Naive thymus-derived CD4-positive, alpha-beta T cell (primary cell): ENCODE measurements at regions not wholly inside any gene's neighbourhood (a gene's known extent, or its start where the extent isn't known, plus 50 kb on each side); places are given as distances from the start of the nearest gene placed in this dataset.

Source experiments
- ATAC-seq: fragments of 150-1000 bp; cut with Tn5 transposase; 2 replicates; pipeline ENCODE4 v1.10.0; 2021; ENCODE audit warnings: mild to moderate bottlenecking, moderate library complexity
- CTCF ChIA-PET: fragments of 350-600 bp; sonication (Branson Sonifier 250); formaldehyde crosslinking; loops from one replicate; lab custom pipeline; 2021; ENCODE audit warnings: antibody characterized with exemption; lab: Charles Lee
- POLR2A ChIA-PET: fragments of 350-600 bp; sonication (Branson Sonifier 250); formaldehyde crosslinking; loops from one replicate; lab custom pipeline; 2021; ENCODE audit warnings: antibody characterized with exemption, inconsistent platforms; lab: Charles Lee
- DNase-seq, 9 donors: peaks; one replicate each; pipeline versions ENCODE4 v3.0.0 to v3.0.0-alpha.2; 2020 to 2022; ENCODE audit warnings: mixed read lengths in 1 of 9
- H3K27ac ChIP-seq: one replicate; pipeline ENCODE4 v1.7.0; 2013; ENCODE audit warnings: mild to moderate bottlenecking, low read depth, low read length, moderate library complexity
- H3K27me3 ChIP-seq, 2 donors: one replicate each; pipeline ENCODE4 v1.7.0; 2013; ENCODE audit warnings: low read length in 2 of 2, mild to moderate bottlenecking in 2 of 2, moderate library complexity in 2 of 2; ENCODE audit not compliant: control insufficient read depth in 2 of 2, insufficient read depth in 2 of 2
- H3K36me3 ChIP-seq, 3 experiments: 1 replicate in 2 of 3; 2 replicates in 1 of 3; pipeline ENCODE4 v1.7.0; 2013; ENCODE audit warnings: low read length in 3 of 3, mild to moderate bottlenecking in 3 of 3, moderate library complexity in 1 of 3; ENCODE audit not compliant: insufficient read depth in 3 of 3, control insufficient read depth in 2 of 3
- H3K4me1 ChIP-seq, 2 donors: one replicate each; pipeline ENCODE4 v1.7.0; 2013; ENCODE audit warnings: low read length in 2 of 2, mild to moderate bottlenecking in 2 of 2, moderate library complexity in 1 of 2; ENCODE audit not compliant: control insufficient read depth in 2 of 2, insufficient read depth in 2 of 2
- H3K4me3 ChIP-seq: 2 replicates; pipeline ENCODE4 v1.7.0; 2013; ENCODE audit warnings: mild to moderate bottlenecking, low read length
- H3K9me3 ChIP-seq, 3 experiments: 1 replicate in 2 of 3; 2 replicates in 1 of 3; pipeline ENCODE4 v1.7.0; 2013; ENCODE audit warnings: low read length in 3 of 3; ENCODE audit not compliant: control insufficient read depth in 2 of 3
- H3K27ac Mint-ChIP-seq, 9 donors: one replicate each; pipeline ENCODE4 v1.8.0; 2020 to 2022; ENCODE audit warnings: mixed read lengths in 9 of 9, mild to moderate bottlenecking in 8 of 9, moderate library complexity in 5 of 9, inconsistent platforms in 2 of 9
- H3K27me3 Mint-ChIP-seq, 5 donors: one replicate each; pipeline ENCODE4 v1.8.0; 2021 to 2022; ENCODE audit warnings: mixed read lengths in 5 of 5, mild to moderate bottlenecking in 1 of 5
- H3K36me3 Mint-ChIP-seq, 5 donors: one replicate each; pipeline ENCODE4 v1.8.0; 2020 to 2022; ENCODE audit warnings: mixed read lengths in 5 of 5, mild to moderate bottlenecking in 3 of 5, inconsistent platforms in 1 of 5
- H3K4me1 Mint-ChIP-seq, 7 donors: one replicate each; pipeline ENCODE4 v1.8.0; 2020 to 2022; ENCODE audit warnings: mixed read lengths in 7 of 7, mild to moderate bottlenecking in 3 of 7, inconsistent platforms in 1 of 7
- H3K4me3 Mint-ChIP-seq, 10 donors: one replicate each; pipeline ENCODE4 v1.8.0; 2020 to 2022; ENCODE audit warnings: mild to moderate bottlenecking in 10 of 10, mixed read lengths in 10 of 10, moderate library complexity in 6 of 10, inconsistent platforms in 2 of 10
- H3K9me3 Mint-ChIP-seq, 11 donors: one replicate each; pipeline ENCODE4 v1.8.0; 2020 to 2022; ENCODE audit warnings: mixed read lengths in 11 of 11, mild to moderate bottlenecking in 4 of 11, inconsistent platforms in 1 of 11, moderate library complexity in 1 of 11
- intact Hi-C, 2 donors: fragments of 100-400 bp; cut with micrococcal nuclease; formaldehyde crosslinking; loops; one replicate each; pipeline ENCODE4 v1.15.1; 2023

- ATAC-seq (no peak), DNase-seq (no peak)
- Mint-ChIP-seq H3K4me1 (peaks cover 3 to 12% (median 8%) of the 10 kb centered on the region in 7 donors), H3K9me3 (no peaks in the 10 kb centered on the region), H3K27me3 (peaks cover 50 to 56% (median 53%) of the 10 kb centered on the region in 5 donors), H3K27ac (no peak overlapping the region), H3K4me3 (no peak overlapping the region), H3K36me3 (no peaks in the 10 kb centered on the region)
- intact Hi-C loops: no loop called here
- Histone ChIP-seq H3K4me3 (no peak overlapping the region), H3K27me3 (peaks cover 0 to 9% of the 10 kb centered on the region in 2 donors), H3K9me3 (no peaks in the 10 kb centered on the region), H3K4me1 (no peaks in the 10 kb centered on the region), H3K27ac (no peak overlapping the region), H3K36me3 (no peaks in the 10 kb centered on the region)
- ChIA-PET CTCF (interaction anchor here (1.1 to 1.3 kb wide), 2 partner anchors 11 to 125 kb away, joined by 3 read pairs; no protein-coding TSS in a partner anchor), POLR2A (no interaction called here)
These were observed 94.0 kb downstream of the ING1 start for GRCh38 chr13:110807546-110807945.

GRCh38 chr13:110808138-110808537, 94.6 kb downstream of the ING1 start:
- Mint-ChIP-seq H3K27me3 (peaks cover 51 to 56% (median 51%) of the 10 kb centered on the region in 5 donors), H3K4me3 (no peak overlapping the region), H3K9me3 (no peaks in the 10 kb centered on the region), H3K27ac (no peak overlapping the region), H3K36me3 (no peaks in the 10 kb centered on the region), H3K4me1 (peaks cover 4 to 12% (median 9%) of the 10 kb centered on the region in 7 donors)
- Histone ChIP-seq H3K27me3 (peaks cover 0 to 8% of the 10 kb centered on the region in 2 donors), H3K4me3 (no peak overlapping the region), H3K9me3 (no peaks in the 10 kb centered on the region), H3K36me3 (no peaks in the 10 kb centered on the region), H3K4me1 (no peaks in the 10 kb centered on the region), H3K27ac (no peak overlapping the region)
- intact Hi-C loops: no loop called here
- POLR2A ChIA-PET: no interaction called here
- DNase-seq (no peak), ATAC-seq (no peak)
- CTCF ChIA-PET: interaction anchor here (1.3 kb wide), 1 partner anchor 10 kb away, joined by 3 read pairs; no protein-coding TSS in a partner anchor

DNA sequence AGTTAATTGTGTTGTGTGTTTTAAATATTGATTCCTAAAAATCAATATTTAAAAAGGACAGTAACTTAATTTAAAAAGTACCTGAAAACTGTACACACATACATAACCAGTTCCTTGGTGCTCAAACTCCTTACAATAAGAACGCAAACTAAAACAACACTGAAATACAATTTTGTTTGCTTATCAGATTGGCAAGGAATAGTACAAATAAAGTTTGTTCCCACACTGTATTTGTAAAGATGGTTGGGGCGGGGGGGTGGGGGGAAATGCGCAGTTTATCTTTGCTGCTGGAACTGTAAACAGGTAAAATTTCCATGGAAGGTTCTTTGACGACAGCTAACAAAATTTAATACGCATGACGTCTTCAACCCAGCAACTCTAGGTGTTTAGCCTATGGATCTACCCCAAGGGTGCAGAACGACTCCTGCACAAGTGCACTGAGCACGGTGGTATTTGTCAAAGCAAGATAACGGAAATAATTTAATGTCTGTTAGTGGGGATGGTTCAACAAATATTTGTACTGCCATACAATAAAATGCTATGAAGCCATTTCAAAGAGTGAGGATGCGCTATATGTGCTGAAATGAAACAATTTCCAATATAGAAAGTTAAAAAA, 96.5 kb downstream of the ING1 start:
- no peaks in the 10 kb centered on the region for H3K36me3 Mint-ChIP-seq
- ATAC-seq (no peak), DNase-seq (peak in 1 of 9 donors; percentile 9)
- peaks cover 0 to 8% of the 10 kb centered on the region in 2 donors for H3K27me3 ChIP-seq
- intact Hi-C loops: no loop called here
- no peak overlapping the region for H3K27ac Mint-ChIP-seq
- ChIA-PET CTCF (no interaction called here), POLR2A (no interaction called here)
- no peak overlapping the region for H3K27ac ChIP-seq
- H3K36me3 ChIP-seq: no peaks in the 10 kb centered on the region
- H3K9me3 Mint-ChIP-seq: no peaks in the 10 kb centered on the region
- no peak overlapping the region for H3K4me3 Mint-ChIP-seq
- peaks cover 49 to 60% (median 55%) of the 10 kb centered on the region in 5 donors for H3K27me3 Mint-ChIP-seq
- H3K4me3 ChIP-seq: no peak overlapping the region
- H3K4me1 Mint-ChIP-seq: peaks cover 4 to 12% (median 9%) of the 10 kb centered on the region in 7 donors
- H3K9me3 ChIP-seq: no peaks in the 10 kb centered on the region
- no peaks in the 10 kb centered on the region for H3K4me1 ChIP-seq

DNA sequence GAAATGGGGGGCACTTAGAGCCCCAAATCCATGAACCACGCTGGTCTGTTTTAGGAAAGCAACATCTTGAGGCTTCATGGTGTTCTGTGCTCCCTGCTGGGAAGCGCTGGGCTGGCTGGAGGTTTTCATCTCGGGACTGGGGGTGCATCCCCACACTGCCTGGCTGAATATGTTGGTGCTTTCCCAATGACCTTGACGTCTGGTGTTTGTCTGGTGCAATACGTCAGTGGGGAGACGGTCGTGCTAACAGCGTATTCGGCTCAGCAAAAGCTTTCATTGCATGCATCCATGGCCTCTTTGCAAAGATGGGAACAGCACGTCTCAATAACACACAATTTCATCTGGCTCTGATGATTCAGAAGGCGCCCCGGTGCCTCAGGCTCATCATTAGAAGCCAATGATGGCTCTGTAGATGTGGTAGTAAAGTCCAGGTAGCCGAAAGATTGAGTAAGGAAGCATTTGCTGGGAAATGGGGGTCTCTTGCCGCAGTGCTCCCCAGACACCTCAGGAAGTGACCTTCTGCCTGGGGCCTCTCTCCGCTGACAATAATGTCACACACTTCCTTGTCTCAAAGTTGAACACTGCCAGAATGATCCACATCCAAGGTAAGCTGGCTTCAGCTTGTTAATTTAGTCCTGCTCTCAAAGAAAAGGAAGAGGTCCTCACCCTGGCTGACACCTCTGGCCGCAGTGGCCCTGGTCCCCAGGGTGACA, 97.7 kb downstream of the ING1 start:
- Mint-ChIP-seq H3K9me3 (no peaks in the 10 kb centered on the region), H3K36me3 (no peaks in the 10 kb centered on the region), H3K4me3 (peak overlapping the region in 3 of 10 donors; percentile 64 to 74 (median 65)), H3K27ac (no peak overlapping the region), H3K4me1 (peaks cover 4 to 12% (median 9%) of the 10 kb centered on the region in 7 donors), H3K27me3 (peaks cover 45 to 60% (median 53%) of the 10 kb centered on the region in 5 donors)
- H3K9me3 ChIP-seq: no peaks in the 10 kb centered on the region
- no peak overlapping the region for H3K4me3 ChIP-seq
- H3K36me3 ChIP-seq: no peaks in the 10 kb centered on the region
- DNase-seq (peak in 1 of 9 donors; percentile 11), ATAC-seq (no peak)
- peaks cover 0 to 8% of the 10 kb centered on the region in 2 donors for H3K27me3 ChIP-seq
- ChIA-PET CTCF (no interaction called here), POLR2A (no interaction called here)
- intact Hi-C loops: no loop called here
- H3K27ac ChIP-seq: no peak overlapping the region
- no peaks in the 10 kb centered on the region for H3K4me1 ChIP-seq

- Mint-ChIP-seq H3K27ac (peak overlapping the region in 1 of 9 donors; percentile 19), H3K36me3 (no peaks in the 10 kb centered on the region), H3K9me3 (no peaks in the 10 kb centered on the region), H3K27me3 (peaks cover 45 to 60% (median 51%) of the 10 kb centered on the region in 5 donors), H3K4me3 (peak overlapping the region in 7 of 10 donors; percentile 17 to 74 (median 64)), H3K4me1 (peaks cover 4 to 12% (median 9%) of the 10 kb centered on the region in 7 donors)
- Histone ChIP-seq H3K4me1 (no peaks in the 10 kb centered on the region), H3K36me3 (no peaks in the 10 kb centered on the region), H3K27ac (no peak overlapping the region), H3K4me3 (no peak overlapping the region), H3K27me3 (peaks cover 0 to 8% of the 10 kb centered on the region in 2 donors), H3K9me3 (no peaks in the 10 kb centered on the region)
- ChIA-PET CTCF (no interaction called here), POLR2A (no interaction called here)
- intact Hi-C loops: no loop called here
- ATAC-seq (no peak), DNase-seq (no peak)
These were observed 98.2 kb downstream of the ING1 start for GRCh38 chr13:110811771-110812120.

GRCh38 chr13:110812121-110812868, 98.8 kb downstream of the ING1 start:
- DNase-seq: peak in 1 of 9 donors; percentile 6
- no peaks in the 10 kb centered on the region for H3K9me3 Mint-ChIP-seq
- H3K4me1 Mint-ChIP-seq: peaks cover 4 to 12% (median 9%) of the 10 kb centered on the region in 7 donors
- no peak overlapping the region for H3K27ac ChIP-seq
- ChIA-PET CTCF (no interaction called here), POLR2A (no interaction called here)
- peaks cover 40 to 60% (median 47%) of the 10 kb centered on the region in 5 donors for H3K27me3 Mint-ChIP-seq
- no peaks in the 10 kb centered on the region for H3K9me3 ChIP-seq
- peaks cover 0 to 8% of the 10 kb centered on the region in 2 donors for H3K27me3 ChIP-seq
- ATAC-seq: peak; percentile 34
- intact Hi-C loops: no loop called here
- no peak overlapping the region for H3K4me3 ChIP-seq
- H3K4me1 ChIP-seq: no peaks in the 10 kb centered on the region
- H3K36me3 ChIP-seq: no peaks in the 10 kb centered on the region
- no peak overlapping the region for H3K27ac Mint-ChIP-seq
- H3K4me3 Mint-ChIP-seq: peak overlapping the region in 9 of 10 donors; percentile 39 to 74 (median 64)
- H3K36me3 Mint-ChIP-seq: no peaks in the 10 kb centered on the region
